ENCODE measurements at regions not wholly inside any gene's neighbourhood (a gene's known extent, or its start where the extent isn't known, plus 50 kb on each side); places are given as distances from the start of the nearest gene placed in this dataset.

DNA sequence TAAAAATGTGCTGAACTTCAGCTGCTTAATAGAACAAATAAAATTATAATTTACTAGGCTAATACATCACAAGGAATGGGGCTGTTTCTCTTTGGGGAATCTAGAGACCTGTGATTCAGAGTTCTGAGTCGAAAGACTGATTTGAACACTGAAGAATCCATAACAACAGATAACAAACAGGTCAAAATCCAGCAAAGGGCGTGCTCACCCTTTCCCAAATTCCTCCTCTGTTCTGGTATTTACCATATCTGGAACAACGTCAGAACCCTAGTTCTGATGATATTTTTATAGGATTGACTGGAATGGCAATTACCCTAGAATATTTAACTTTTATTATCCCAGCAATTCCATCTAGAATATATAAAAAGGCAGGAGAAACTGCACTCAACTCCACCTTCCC lies 66.0 kb upstream of the ITGA6 start:
- no peaks in the 10 kb centered on the region for H3K36me3 ChIP-seq
- H3K27me3 ChIP-seq = no peaks in the 10 kb centered on the region
- peaks cover 4% of the 10 kb centered on the region for H3K9me3 Mint-ChIP-seq
- H3K36me3 Mint-ChIP-seq = no peaks in the 10 kb centered on the region
- no peak overlapping the region for H3K9ac ChIP-seq
- no peaks in the 10 kb centered on the region for H4K20me1 ChIP-seq (ENCODE audit: low read depth)
- no peak overlapping the region for H2AFZ ChIP-seq (replicated peaks)
- H3K27ac ChIP-seq = no peak overlapping the region
- peaks cover 4% of the 10 kb centered on the region for H3K27me3 Mint-ChIP-seq (ENCODE audit: insufficient read depth, low read depth)
- no peaks in the 10 kb centered on the region for H3F3A ChIP-seq (ENCODE audit: low read depth)
- H3K79me2 ChIP-seq (ENCODE audit: low read depth) = no peaks in the 10 kb centered on the region
- TF ChIP-seq EZH2 (IDR thresholded peaks at IDR 0.05) (no peak), EZH2phosphoT487 (IDR thresholded peaks at IDR 0.05) (no peak)
- TF ChIP-seq, protein P1, sequence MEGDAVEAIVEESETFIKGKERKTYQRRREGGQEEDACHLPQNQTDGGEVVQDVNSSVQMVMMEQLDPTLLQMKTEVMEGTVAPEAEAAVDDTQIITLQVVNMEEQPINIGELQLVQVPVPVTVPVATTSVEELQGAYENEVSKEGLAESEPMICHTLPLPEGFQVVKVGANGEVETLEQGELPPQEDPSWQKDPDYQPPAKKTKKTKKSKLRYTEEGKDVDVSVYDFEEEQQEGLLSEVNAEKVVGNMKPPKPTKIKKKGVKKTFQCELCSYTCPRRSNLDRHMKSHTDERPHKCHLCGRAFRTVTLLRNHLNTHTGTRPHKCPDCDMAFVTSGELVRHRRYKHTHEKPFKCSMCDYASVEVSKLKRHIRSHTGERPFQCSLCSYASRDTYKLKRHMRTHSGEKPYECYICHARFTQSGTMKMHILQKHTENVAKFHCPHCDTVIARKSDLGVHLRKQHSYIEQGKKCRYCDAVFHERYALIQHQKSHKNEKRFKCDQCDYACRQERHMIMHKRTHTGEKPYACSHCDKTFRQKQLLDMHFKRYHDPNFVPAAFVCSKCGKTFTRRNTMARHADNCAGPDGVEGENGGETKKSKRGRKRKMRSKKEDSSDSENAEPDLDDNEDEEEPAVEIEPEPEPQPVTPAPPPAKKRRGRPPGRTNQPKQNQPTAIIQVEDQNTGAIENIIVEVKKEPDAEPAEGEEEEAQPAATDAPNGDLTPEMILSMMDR (IDR thresholded peaks at IDR 0.05) = no peak
- H3K4me1 ChIP-seq = no peaks in the 10 kb centered on the region
- no peak overlapping the region for H3K27ac Mint-ChIP-seq
- H3K9me3 ChIP-seq (ENCODE audit: low read depth) = no peaks in the 10 kb centered on the region
- no peak overlapping the region for H3K4me3 ChIP-seq
- no peaks in the 10 kb centered on the region for H3K4me1 Mint-ChIP-seq
- no peak overlapping the region for H3K4me3 Mint-ChIP-seq
- DNase-seq (ENCODE audit: low spot score) = no peak
- H3K4me2 ChIP-seq = no peak overlapping the region

DNA sequence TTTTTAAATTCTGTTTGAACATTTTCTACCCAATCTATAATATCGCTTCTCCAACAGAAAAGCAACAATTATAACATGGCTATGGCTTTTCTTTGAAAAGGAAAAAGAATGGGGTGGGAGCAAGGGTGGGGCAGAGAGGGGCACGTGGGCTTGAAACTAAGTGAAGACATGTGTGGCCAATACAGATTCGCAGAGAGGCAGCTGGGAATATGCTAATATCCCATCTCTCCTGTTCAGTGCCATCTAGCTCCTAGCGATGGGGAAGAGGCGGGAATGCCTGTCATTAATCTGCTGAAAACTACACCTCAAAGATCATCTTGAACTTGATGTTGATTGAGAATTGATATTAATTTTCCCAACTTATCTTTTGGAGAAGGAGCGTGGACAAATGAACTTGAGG lies 65.5 kb upstream of the ITGA6 start:
- no peaks in the 10 kb centered on the region for H4K20me1 ChIP-seq (ENCODE audit: low read depth)
- H3K4me1 ChIP-seq = no peaks in the 10 kb centered on the region
- no peak overlapping the region for H2AFZ ChIP-seq (replicated peaks)
- H3K79me2 ChIP-seq (ENCODE audit: low read depth) = no peaks in the 10 kb centered on the region
- Mint-ChIP-seq H3K27me3 (ENCODE audit: insufficient read depth, low read depth) (peaks cover 4% of the 10 kb centered on the region), H3K27ac (no peak overlapping the region), H3K4me3 (no peak overlapping the region), H3K4me1 (no peaks in the 10 kb centered on the region), H3K9me3 (peaks cover 4% of the 10 kb centered on the region), H3K36me3 (no peaks in the 10 kb centered on the region)
- no peak overlapping the region for H3K4me2 ChIP-seq
- H3K9me3 ChIP-seq (ENCODE audit: low read depth) = no peaks in the 10 kb centered on the region
- no peak overlapping the region for H3K27ac ChIP-seq
- no peak overlapping the region for H3K4me3 ChIP-seq
- TF ChIP-seq, protein P1 (IDR thresholded peaks at IDR 0.05) = no peak
- TF ChIP-seq EZH2phosphoT487 (IDR thresholded peaks at IDR 0.05) = no peak
- no peak for TF ChIP-seq EZH2 (IDR thresholded peaks at IDR 0.05)
- H3K9ac ChIP-seq = no peak overlapping the region
- no peak for DNase-seq (ENCODE audit: low spot score)
- no peaks in the 10 kb centered on the region for H3F3A ChIP-seq (ENCODE audit: low read depth)
- H3K27me3 ChIP-seq = no peaks in the 10 kb centered on the region
- no peaks in the 10 kb centered on the region for H3K36me3 ChIP-seq

DNA sequence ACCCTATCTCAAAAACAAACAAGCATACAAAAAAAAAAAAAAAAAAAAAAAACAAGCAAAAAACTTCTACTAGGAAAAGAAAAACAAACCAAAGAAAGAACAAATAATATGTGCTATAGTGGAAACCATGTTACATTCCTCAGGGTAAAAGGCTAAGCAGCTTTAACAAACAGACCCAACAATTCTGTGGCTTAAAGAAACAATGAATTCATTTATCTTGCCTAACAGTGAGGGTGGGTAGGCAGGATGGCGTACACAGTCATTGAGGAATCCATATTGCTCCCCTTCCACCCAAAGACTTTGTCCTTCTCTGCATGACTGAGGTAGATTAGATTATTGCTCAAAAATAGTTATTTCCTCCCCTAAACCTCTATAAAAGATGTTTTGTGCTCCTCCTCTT lies 63.1 kb upstream of the ITGA6 start:
- Mint-ChIP-seq H3K27ac (peak overlapping the region; percentile 44), H3K9me3 (peaks cover 14% of the 10 kb centered on the region), H3K36me3 (peaks cover 4% of the 10 kb centered on the region), H3K27me3 (ENCODE audit: insufficient read depth, low read depth) (peaks cover 6% of the 10 kb centered on the region), H3K4me3 (peak overlapping the region; percentile 13), H3K4me1 (no peaks in the 10 kb centered on the region)
- H3K36me3 ChIP-seq = no peaks in the 10 kb centered on the region
- no peaks in the 10 kb centered on the region for H3K27me3 ChIP-seq
- H3K4me2 ChIP-seq = no peak overlapping the region
- no peaks in the 10 kb centered on the region for H3K4me1 ChIP-seq
- H3F3A ChIP-seq (ENCODE audit: low read depth) = no peaks in the 10 kb centered on the region
- H3K4me3 ChIP-seq = no peak overlapping the region
- TF ChIP-seq, protein P1 (IDR thresholded peaks at IDR 0.05) = no peak
- TF ChIP-seq EZH2phosphoT487 (IDR thresholded peaks at IDR 0.05) (no peak), EZH2 (IDR thresholded peaks at IDR 0.05) (no peak)
- H3K79me2 ChIP-seq (ENCODE audit: low read depth) = no peaks in the 10 kb centered on the region
- H3K27ac ChIP-seq = no peak overlapping the region
- H2AFZ ChIP-seq (replicated peaks) = no peak overlapping the region
- H3K9ac ChIP-seq = no peak overlapping the region
- H4K20me1 ChIP-seq (ENCODE audit: low read depth) = no peaks in the 10 kb centered on the region
- no peaks in the 10 kb centered on the region for H3K9me3 ChIP-seq (ENCODE audit: low read depth)
- DNase-seq (ENCODE audit: low spot score) = no peak

All from neural progenitor cell (in vitro differentiated cells).